ENCODE measurements at regions not wholly inside any gene's neighbourhood (a gene's known extent, or its start where the extent isn't known, plus 50 kb on each side); places are given as distances from the start of the nearest gene placed in this dataset.

DNA sequence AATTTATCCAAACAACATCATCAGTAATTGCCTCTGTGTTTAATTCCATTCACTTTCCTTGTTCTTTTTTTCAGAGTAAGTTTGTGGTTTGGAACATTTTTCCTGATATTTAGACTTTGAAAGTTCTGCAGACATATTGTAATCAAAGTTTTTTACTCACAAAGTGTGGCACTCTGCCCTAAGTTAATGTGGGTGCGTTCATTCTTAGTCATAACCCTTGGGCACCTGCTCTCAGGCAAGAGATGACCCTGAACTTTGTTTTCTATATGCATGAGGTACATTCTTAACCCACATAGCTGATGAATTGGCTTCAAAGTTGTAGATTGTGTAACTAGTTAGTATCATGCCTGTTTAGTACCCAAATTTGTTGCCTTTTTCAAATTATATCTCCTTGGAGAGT, 424.3 kb downstream of the GRXCR1 start:
- peaks cover 3% of the 10 kb centered on the region for H3K27me3 Mint-ChIP-seq (ENCODE audit: unreplicated experiment)
- H3K27ac Mint-ChIP-seq (ENCODE audit: unreplicated experiment) = no peak overlapping the region
- no peaks in the 10 kb centered on the region for H3K9me3 Mint-ChIP-seq (ENCODE audit: unreplicated experiment)
- TF ChIP-seq, protein P1, sequence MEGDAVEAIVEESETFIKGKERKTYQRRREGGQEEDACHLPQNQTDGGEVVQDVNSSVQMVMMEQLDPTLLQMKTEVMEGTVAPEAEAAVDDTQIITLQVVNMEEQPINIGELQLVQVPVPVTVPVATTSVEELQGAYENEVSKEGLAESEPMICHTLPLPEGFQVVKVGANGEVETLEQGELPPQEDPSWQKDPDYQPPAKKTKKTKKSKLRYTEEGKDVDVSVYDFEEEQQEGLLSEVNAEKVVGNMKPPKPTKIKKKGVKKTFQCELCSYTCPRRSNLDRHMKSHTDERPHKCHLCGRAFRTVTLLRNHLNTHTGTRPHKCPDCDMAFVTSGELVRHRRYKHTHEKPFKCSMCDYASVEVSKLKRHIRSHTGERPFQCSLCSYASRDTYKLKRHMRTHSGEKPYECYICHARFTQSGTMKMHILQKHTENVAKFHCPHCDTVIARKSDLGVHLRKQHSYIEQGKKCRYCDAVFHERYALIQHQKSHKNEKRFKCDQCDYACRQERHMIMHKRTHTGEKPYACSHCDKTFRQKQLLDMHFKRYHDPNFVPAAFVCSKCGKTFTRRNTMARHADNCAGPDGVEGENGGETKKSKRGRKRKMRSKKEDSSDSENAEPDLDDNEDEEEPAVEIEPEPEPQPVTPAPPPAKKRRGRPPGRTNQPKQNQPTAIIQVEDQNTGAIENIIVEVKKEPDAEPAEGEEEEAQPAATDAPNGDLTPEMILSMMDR (IDR thresholded peaks at IDR 0.05) = no peak
- no peaks in the 10 kb centered on the region for H3K4me1 Mint-ChIP-seq (ENCODE audit: unreplicated experiment)
- no peak for DNase-seq (ENCODE audit: extremely low spot score, unreplicated experiment)
- no peak overlapping the region for H3K4me3 Mint-ChIP-seq (ENCODE audit: unreplicated experiment)
- no peaks in the 10 kb centered on the region for H3K36me3 Mint-ChIP-seq (ENCODE audit: unreplicated experiment)

DNA sequence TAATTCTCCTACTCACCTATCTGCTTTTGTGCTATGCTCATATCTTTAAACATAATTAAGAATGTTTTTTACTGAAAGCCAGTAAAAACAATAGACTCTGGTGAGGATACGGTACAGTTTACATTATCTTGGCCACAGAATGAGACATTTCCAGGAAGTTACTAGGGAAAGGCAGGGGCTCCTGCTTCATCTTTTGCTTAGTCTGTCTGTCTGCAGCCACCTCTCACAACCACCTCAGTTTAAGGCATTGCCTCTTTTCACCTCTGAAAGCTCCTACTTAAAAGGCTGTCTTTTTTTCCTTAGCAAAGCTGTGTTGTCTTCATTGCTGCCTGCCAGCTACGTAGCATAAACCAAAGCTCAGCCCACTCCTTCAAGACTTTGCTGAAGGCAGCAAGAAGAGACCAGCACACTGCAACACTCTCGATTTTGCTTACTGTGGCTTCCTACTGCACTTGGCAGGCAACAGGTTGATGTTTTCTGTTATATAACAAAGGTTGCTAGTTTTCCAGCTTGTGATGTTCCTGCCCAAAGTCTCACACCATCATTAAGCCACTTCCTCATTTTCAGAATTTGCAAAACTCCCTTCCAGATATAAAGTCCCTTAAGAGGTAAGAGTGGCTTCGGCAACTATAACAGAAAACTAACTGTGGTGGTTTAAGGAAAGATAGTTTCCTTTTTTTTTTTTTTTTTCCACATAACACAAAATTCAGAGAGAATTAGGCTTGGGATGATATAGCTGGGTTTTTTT, 432.9 kb downstream of the GRXCR1 start:
- Mint-ChIP-seq H3K27ac (ENCODE audit: unreplicated experiment) (no peak overlapping the region), H3K4me1 (ENCODE audit: unreplicated experiment) (no peaks in the 10 kb centered on the region), H3K27me3 (ENCODE audit: unreplicated experiment) (peaks cover 2% of the 10 kb centered on the region), H3K4me3 (ENCODE audit: unreplicated experiment) (no peak overlapping the region), H3K9me3 (ENCODE audit: unreplicated experiment) (no peaks in the 10 kb centered on the region), H3K36me3 (ENCODE audit: unreplicated experiment) (no peaks in the 10 kb centered on the region)
- TF ChIP-seq, protein P1 (IDR thresholded peaks at IDR 0.05) = no peak
- no peak for DNase-seq (ENCODE audit: extremely low spot score, unreplicated experiment)

DNA sequence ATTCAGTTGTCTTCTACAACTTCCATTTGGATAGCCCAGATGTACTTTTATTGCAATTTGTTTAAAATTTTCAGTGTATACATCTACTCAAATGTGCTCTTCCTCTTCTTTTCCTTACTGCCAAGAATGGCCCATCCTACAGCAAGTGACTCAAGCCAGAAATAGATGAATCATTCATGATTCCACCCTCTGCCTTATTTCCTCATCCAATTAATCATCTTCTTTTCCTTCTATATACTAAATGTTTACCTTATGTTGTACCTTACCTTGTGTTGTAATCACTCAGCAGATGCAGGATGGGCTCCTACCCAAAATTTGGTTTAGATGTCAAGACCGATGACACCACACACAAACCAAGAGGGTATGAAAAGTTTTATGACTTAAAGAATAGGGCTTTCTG, 437.8 kb downstream of the GRXCR1 start:
- H3K4me3 Mint-ChIP-seq (ENCODE audit: unreplicated experiment) = no peak overlapping the region
- no peaks in the 10 kb centered on the region for H3K4me1 Mint-ChIP-seq (ENCODE audit: unreplicated experiment)
- H3K27me3 Mint-ChIP-seq (ENCODE audit: unreplicated experiment) = no peaks in the 10 kb centered on the region
- no peaks in the 10 kb centered on the region for H3K9me3 Mint-ChIP-seq (ENCODE audit: unreplicated experiment)
- DNase-seq (ENCODE audit: extremely low spot score, unreplicated experiment) = no peak
- no peak overlapping the region for H3K27ac Mint-ChIP-seq (ENCODE audit: unreplicated experiment)
- TF ChIP-seq, protein P1 (IDR thresholded peaks at IDR 0.05) = no peak
- no peaks in the 10 kb centered on the region for H3K36me3 Mint-ChIP-seq (ENCODE audit: unreplicated experiment)

DNA sequence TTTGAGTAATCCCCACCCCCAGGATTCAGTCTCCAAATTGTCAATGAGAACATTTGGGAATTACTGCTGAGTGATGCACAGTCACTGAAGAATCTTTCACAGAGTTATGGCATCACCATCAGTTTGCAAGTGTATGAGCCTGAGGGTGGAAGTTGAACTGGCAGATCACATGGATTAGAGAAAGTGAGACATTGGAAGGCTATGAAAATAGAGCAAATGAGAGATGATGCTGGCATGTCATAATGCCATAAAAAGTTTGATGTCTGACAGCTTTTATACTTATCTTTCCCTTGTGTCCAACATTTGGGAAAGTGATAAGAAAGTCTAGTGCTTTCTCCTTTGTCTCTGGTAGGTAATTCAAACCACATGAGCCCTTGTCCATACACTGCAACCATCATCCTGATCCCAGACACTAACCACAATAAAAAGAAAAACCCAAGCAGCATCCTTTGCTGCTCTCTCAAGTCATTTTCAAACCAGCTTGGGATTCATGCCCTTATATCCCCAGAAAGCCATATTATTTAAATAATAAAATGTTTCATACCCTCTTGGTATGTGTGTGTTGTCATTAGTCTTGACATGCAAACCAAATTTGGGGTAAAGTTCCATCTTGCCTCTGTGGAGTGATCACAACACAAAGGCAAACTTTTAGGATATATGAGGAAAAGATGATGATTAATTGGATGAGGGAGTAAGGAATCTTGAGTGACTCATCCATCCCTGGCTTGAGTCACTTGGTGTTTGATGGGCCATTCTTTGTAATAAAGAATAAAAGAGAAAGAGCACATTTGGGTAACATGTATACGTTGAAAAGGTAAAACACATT, 438.9 kb downstream of the GRXCR1 start:
- DNase-seq (ENCODE audit: extremely low spot score, unreplicated experiment) = no peak
- Mint-ChIP-seq H3K27ac (ENCODE audit: unreplicated experiment) (no peak overlapping the region), H3K36me3 (ENCODE audit: unreplicated experiment) (no peaks in the 10 kb centered on the region), H3K27me3 (ENCODE audit: unreplicated experiment) (no peaks in the 10 kb centered on the region), H3K9me3 (ENCODE audit: unreplicated experiment) (no peaks in the 10 kb centered on the region), H3K4me1 (ENCODE audit: unreplicated experiment) (no peaks in the 10 kb centered on the region), H3K4me3 (ENCODE audit: unreplicated experiment) (no peak overlapping the region)
- TF ChIP-seq, protein P1 (IDR thresholded peaks at IDR 0.05) = no peak

DNA sequence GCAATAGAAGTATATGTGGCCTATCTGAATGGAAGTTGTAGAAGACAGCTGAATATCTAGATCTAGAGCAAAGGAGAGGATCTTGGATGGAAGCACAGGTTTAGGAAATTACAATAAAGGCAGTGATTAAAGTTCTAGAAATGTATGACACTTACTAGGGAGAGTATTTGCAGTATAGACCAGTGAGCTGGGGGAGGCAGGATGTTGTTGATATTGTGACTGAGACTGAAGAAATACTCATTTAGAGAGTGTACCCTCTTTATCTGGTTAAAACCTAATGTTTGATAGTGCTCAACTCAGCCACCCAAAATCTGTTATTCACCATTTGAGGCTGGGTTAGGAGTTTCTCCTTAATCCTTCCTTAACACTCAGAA, 439.5 kb downstream of the GRXCR1 start:
- TF ChIP-seq, protein P1 (IDR thresholded peaks at IDR 0.05) = no peak
- Mint-ChIP-seq H3K27me3 (ENCODE audit: unreplicated experiment) (no peaks in the 10 kb centered on the region), H3K27ac (ENCODE audit: unreplicated experiment) (no peak overlapping the region), H3K4me3 (ENCODE audit: unreplicated experiment) (no peak overlapping the region), H3K9me3 (ENCODE audit: unreplicated experiment) (no peaks in the 10 kb centered on the region), H3K36me3 (ENCODE audit: unreplicated experiment) (no peaks in the 10 kb centered on the region), H3K4me1 (ENCODE audit: unreplicated experiment) (no peaks in the 10 kb centered on the region)
- DNase-seq (ENCODE audit: extremely low spot score, unreplicated experiment) = no peak
